HepG2 (cell line): ENCODE measurements at regions not wholly inside any gene's neighbourhood (a gene's known extent, or its start where the extent isn't known, plus 50 kb on each side); places are given as distances from the start of the nearest gene placed in this dataset.

Experiments
- GZF1 ChIP-seq: sonication (generic); formaldehyde crosslinking; IDR thresholded peaks from 2 replicates; pipeline ENCODE4 v1.5.1; 2020; ENCODE audit warnings: mild to moderate bottlenecking, missing genetic modification reagents
- MNT ChIP-seq: fragments of 450-650 bp; IDR thresholded peaks from 2 replicates; pipeline ENCODE4 v1.6.1; 2016
- SRSF9 ChIP-seq: fragments of 200-400 bp; formaldehyde crosslinking; IDR thresholded peaks from 2 replicates; pipeline ENCODE4 v1.6.1; 2018; ENCODE audit warnings: borderline replicate concordance, mild to moderate bottlenecking, low read depth, low read length; ENCODE audit not compliant: insufficient read depth, poor library complexity, severe bottlenecking
- ZBTB33 ChIP-seq: sonication (generic); formaldehyde crosslinking; IDR thresholded peaks from 2 replicates; pipeline ENCODE4 v1.4.0; 2020; ENCODE audit warnings: missing genetic modification reagents
- ZNF10 ChIP-seq: sonication (generic); formaldehyde crosslinking; IDR thresholded peaks from 2 replicates; pipeline ENCODE4 v1.4.0; 2020; ENCODE audit warnings: mild to moderate bottlenecking, low read depth, missing genetic modification reagents, borderline replicate concordance
- ZNF383 ChIP-seq: sonication (generic); formaldehyde crosslinking; IDR thresholded peaks from 2 replicates; pipeline ENCODE4 v1.4.0; 2020; ENCODE audit warnings: missing genetic modification reagents, mild to moderate bottlenecking, borderline replicate concordance
- ZNF407 ChIP-seq: sonication (generic); formaldehyde crosslinking; IDR thresholded peaks from one replicate; pipeline ENCODE4 v1.5.1; 2020; ENCODE audit warnings: mild to moderate bottlenecking, missing genetic modification reagents; ENCODE audit errors: not compliant biosample characterization
- ZNF747 ChIP-seq: sonication (generic); formaldehyde crosslinking; IDR thresholded peaks from 2 replicates; pipeline ENCODE4 v1.8.1; 2023; ENCODE audit warnings: missing genetic modification reagents, mild to moderate bottlenecking, borderline replicate concordance

- TF ChIP-seq MNT = no peak
- no peak for TF ChIP-seq ZNF383 (CRISPR knock-in tag)
- no peak for TF ChIP-seq ZNF407
- no peak for TF ChIP-seq SRSF9
- no peak for TF ChIP-seq ZBTB33 (CRISPR knock-in tag)
- TF ChIP-seq ZNF747 (CRISPR knock-in tag) = no peak
- TF ChIP-seq ZNF10 (CRISPR knock-in tag) = no peak
- TF ChIP-seq GZF1 = no peak
Measured at GRCh38 chr2:235146206-235146605, 194.4 kb downstream of the SH3BP4 start (continued).
